Activated CD8-positive, alpha-beta memory T cell treated with anti-CD3 and anti-CD28 coated beads, Interleukin-2, amount 50 U/mL, for 1 hour (primary cell): ENCODE measurements at regions not wholly inside any gene's neighbourhood (a gene's known extent, or its start where the extent isn't known, plus 50 kb on each side); places are given as distances from the start of the nearest gene placed in this dataset.
"Not testable (repeated sequence)": the region's sequence is repeated elsewhere in the genome, so short reads cannot be mapped to it uniquely, and the experiment has no call there.

Source experiments
- DNase-seq: peaks from one replicate; pipeline ENCODE4 v3.0.0-alpha.2; 2020; ENCODE audit errors: extremely low read depth

DNA sequence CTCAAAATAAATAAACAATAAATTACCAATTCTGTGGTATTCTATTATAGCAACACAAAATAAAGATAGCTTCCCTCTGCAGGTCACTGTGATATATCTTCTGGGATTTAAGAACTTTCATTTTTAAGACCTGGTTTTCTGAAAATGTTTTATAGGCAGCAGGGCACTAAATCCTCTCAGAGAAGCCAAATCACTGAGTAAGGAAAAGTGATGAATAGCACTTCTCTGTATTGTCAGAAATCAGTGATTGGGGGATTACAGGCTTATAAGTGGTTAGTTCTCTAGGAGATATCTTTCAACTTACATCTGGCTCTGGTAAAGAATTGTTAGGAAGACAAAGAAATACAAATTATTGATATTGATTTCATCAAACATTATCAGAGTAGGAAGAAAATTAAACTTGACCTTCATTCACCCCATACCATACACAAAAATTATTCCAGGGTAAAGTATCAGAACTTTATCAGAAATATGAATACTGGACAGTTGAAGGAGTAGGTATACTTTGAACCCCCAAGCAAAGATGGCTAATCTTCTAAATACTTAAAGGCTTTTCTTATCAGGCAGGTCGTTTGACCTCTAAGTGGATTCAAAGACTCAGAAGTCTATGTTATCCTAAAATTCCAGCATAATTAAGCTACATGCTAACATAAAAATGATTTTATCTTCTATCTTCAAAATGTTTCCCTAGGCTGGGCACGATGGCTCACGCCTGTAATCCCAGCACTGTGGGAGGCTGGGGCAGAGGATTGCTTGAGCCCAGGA is 81.6 kb upstream of the USP9X start:
- no peak for DNase-seq

DNA sequence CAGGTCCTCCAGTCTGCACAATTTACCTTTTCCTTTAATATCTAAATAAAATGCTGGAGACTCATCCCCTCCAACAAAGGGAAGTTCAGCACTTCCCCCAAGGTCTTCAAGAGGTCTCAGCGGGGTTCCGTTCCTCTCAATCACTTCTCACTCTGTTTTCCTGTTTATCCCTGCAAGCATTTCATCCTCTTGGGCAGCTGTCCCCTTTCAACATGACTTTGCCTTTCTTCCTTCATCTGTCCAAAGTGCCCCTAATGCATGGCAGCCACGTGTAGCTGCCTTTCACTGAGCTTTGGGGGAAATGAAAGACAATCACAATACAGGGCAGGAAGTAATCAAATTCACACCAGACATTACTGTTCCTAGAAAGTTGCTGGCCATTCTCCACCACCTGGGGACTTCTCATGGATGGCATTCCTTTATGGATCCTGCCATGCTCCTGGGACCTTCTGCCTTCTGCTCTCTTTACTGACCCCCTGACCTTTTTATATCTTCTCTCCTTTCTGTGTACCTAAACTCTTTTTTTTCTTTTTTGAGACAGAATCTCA is 79.7 kb upstream of the USP9X start:
- DNase-seq: no peak

DNA sequence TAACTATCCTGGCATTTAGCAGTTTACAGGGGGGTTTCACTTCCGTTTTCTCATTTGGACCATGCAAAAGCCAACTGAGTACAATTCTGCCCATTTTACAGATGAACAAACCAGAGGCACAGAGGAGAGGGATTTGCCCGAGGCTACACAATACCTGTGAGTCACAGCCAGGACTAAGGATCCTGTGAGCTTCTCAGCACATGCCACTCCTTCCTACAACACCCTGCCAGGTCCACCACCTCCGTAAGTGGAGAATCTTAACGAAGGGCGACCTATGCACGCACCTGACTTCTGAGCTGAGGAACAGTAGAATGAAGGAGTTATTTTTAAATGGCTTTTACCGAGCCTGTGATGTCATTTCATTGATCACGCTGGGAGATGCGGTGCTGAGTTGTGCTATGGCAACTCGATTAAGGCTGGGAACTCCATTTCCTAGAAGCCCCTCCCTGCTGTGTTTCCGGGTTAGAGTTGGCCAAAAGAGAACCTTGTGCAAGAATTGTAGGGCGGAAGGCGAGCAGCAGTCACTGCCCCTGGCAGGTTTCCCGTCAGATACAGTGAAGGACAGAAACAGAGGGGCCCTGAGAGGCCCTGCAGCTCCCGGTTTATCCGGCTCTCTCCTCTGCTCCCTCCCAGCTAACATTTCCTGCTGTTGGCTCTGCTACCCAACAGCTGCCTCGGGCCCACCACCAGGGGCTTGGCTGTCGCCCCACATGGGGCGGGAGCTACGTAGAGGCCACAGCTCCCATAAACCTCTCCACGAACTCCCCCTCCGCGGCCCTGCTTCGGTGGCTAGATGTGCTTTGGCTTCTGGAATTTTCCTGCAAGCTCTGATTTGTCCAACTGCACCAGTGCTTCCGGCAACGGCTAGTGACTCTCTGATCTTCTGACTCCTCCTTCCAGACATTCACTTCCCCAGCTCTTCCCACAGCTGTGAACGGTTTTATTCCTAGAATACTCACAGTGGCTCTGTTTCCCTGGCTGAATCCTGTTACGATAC is 75.1 kb upstream of the USP9X start:
- DNase-seq: peak; percentile 4

GRCh38 chrX:41014776-41015360 is 70.4 kb upstream of the USP9X start:
- DNase-seq: no peak

DNA sequence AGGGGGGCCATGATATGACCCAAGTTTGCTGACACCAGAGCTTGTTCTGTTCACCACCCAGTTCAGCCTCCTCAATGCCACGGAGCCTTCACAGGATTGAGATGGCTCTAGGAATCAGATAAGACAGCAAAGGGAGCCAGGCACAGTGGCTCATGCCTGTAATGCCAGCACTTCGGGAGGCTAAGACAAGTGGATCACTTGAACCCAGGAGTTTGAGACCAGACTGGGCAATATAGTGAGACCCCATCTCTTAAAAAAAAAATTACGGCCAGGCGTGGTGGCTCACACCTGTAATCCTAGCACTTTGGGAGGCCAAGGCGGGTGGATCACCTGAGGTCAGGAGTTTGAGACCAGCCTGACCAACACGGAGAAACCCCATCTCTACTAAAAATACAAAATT is 67.5 kb upstream of the USP9X start:
- not testable (repeated sequence) for DNase-seq

GRCh38 chrX:41018391-41019040 is 66.7 kb upstream of the USP9X start:
- not testable (repeated sequence) for DNase-seq

GRCh38 chrX:41019041-41019392 is 66.2 kb upstream of the USP9X start:
- no peak for DNase-seq

- no peak for DNase-seq
Observed at GRCh38 chrX:41022566-41022965, 62.7 kb upstream of the USP9X start.

GRCh38 chrX:41023098-41023497 is 62.1 kb upstream of the USP9X start:
- no peak for DNase-seq

DNA sequence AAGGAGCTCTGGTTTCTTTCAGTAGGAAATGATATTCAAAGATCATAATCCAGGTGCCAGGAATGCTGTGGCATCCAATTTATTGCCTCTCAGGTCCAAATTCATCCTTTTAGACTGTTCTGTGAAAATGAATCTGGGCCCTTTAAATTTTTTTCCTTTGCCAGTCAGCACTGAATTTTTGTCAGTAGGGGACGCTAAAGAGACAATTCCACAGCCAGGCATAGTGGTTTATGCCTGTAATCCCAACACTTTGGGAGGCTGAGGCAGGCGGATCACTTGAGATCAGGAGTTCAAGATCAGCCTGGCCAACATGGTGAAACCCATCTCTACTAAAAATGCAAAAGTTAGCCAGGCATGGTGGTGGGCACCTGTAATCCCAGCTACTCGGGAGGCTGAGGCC is 60.9 kb upstream of the USP9X start:
- DNase-seq: not testable (repeated sequence)

DNA sequence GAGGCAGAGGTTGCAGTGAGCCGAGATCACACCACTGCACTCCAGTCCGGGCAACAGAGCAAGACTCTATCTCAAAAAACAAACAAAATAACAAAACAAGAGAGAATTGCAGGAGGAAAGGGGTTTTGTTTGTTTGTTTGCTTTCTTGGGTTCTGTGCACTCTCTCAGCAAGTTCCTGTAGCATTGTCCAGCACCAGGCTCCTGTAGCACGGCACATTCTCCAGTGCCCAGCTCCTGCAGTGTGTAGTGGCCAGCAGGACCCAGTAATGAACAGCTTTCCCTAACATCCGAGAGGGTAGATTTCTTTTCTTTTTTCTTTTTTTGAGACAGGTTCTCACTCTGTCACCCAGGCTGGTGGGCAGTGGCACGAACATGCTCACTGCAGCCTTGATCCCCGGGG is 60.5 kb upstream of the USP9X start:
- DNase-seq: no peak

DNA sequence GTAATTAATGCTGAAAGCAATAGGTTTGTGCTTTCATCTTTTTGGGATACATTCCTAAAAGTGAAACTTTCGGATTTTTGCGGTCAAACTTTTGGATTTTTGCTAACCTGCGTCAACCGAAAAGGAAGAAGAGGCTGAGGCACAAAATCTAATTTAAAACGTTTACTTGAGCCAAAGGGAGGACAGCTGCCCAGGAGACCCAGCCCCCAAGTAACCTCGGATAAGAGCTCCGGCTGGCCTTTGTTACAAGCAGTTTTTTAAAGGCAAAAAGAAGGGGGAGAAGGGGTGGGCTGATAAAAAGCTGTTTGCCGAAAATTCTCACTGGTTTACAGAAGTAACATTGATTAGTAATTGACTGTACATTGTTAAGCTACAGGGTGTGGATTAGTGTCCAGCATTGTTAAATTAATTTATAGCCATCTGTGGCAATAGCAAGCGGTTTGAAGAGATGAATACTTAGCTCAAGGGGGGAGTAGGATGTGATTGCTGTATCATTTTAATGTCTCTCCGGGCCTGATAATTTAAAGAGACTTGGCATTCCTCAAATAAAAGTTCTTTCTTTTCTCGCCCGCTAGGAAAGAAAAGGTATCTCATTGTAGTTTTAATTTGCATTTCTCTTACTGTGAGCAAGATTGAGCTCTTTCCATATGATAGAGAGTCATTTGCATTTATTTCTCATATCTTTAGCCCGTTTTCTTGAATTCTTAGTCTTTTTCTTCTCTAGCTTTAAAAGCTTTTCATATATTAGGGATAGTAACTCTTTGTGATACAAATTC is 59.1 kb upstream of the USP9X start:
- no peak for DNase-seq

- DNase-seq: no peak
Observed at GRCh38 chrX:41026702-41027078, 58.6 kb upstream of the USP9X start.

- no peak for DNase-seq
Observed at GRCh38 chrX:41029332-41029731, 55.9 kb upstream of the USP9X start.

- no peak for DNase-seq
Observed at GRCh38 chrX:41031256-41031967, 53.8 kb upstream of the USP9X start.

GRCh38 chrX:41033299-41033698 is 51.9 kb upstream of the USP9X start:
- no peak for DNase-seq

- not testable (repeated sequence) for DNase-seq
Observed at GRCh38 chrX:41034902-41035301, 50.3 kb upstream of the USP9X start.
